D721Med (cell line): ENCODE measurements at regions not wholly inside any gene's neighbourhood (a gene's known extent, or its start where the extent isn't known, plus 50 kb on each side); places are given as distances from the start of the nearest gene placed in this dataset.

ENCODE experiments used
- DNase-seq: peaks from one replicate; pipeline ENCODE4 v3.0.0; 2011; ENCODE audit warnings: low spot score; ENCODE audit not compliant: insufficient read length
- FAIRE-seq: peaks from 2 replicates; lab custom pipeline; 2011; peaks lifted over from hg19 to GRCh38; lab: Jason Lieb, UNC
- TF ChIP-seq, protein P1 (sequence below): IDR thresholded peaks from 2 replicates; pipeline ENCODE4 v1.5.1; 2012; ENCODE audit warnings: mild to moderate bottlenecking, control low read depth; ENCODE audit not compliant: insufficient read depth; ENCODE audit errors: missing control alignments

DNA sequence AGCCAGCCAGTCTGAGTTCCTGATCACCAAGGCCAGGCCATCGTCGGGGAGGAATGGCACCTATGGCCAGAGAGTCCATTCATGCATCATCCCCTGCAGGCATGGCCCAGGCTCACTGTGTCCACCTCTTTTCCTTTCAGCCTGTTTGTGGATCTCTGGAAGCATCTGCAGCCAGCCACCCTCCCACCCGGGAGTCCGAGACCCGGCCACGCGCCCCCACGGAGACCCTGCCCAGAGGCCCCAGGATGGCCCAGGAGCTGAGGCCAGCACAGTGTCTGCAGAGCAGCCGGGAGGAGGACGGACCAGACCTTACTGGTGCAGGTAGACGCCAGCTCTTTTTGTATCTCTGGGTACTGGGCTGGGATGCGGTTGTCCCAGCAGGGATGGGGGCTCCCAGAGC, 245.1 kb upstream of the CIBAR2 start:
- TF ChIP-seq, protein P1, sequence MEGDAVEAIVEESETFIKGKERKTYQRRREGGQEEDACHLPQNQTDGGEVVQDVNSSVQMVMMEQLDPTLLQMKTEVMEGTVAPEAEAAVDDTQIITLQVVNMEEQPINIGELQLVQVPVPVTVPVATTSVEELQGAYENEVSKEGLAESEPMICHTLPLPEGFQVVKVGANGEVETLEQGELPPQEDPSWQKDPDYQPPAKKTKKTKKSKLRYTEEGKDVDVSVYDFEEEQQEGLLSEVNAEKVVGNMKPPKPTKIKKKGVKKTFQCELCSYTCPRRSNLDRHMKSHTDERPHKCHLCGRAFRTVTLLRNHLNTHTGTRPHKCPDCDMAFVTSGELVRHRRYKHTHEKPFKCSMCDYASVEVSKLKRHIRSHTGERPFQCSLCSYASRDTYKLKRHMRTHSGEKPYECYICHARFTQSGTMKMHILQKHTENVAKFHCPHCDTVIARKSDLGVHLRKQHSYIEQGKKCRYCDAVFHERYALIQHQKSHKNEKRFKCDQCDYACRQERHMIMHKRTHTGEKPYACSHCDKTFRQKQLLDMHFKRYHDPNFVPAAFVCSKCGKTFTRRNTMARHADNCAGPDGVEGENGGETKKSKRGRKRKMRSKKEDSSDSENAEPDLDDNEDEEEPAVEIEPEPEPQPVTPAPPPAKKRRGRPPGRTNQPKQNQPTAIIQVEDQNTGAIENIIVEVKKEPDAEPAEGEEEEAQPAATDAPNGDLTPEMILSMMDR: no peak
- FAIRE-seq (no peak), DNase-seq (no peak)

DNA sequence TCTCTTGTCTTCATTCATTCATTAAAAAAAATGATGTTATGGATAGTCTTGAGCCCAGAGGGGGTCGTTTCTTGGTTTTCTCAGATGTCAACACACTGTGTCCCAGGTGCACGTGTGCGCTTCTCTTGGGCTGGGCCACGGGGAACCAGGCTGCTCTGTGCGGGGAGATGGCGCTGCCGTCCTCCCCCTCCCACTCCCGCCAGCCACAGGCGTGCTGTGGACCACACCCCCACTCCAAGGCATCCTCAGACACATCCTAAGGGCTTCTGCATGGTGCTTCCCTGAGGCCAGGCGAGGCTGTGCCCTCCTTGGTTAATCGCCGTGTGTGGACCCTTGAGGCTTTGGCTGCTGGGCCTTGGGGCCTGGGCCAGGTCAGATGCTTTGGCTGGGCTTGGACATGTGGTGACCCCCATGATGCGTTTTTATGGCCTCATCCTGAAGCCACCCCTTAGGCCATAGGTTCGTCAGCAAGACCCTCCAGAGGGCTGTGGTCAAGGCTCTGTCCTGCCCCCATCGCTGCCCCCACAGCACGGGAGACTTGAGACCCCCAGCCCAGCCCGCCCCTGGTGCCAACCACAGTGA, 245.7 kb upstream of the CIBAR2 start:
- DNase-seq (no peak), FAIRE-seq (no peak)

DNA sequence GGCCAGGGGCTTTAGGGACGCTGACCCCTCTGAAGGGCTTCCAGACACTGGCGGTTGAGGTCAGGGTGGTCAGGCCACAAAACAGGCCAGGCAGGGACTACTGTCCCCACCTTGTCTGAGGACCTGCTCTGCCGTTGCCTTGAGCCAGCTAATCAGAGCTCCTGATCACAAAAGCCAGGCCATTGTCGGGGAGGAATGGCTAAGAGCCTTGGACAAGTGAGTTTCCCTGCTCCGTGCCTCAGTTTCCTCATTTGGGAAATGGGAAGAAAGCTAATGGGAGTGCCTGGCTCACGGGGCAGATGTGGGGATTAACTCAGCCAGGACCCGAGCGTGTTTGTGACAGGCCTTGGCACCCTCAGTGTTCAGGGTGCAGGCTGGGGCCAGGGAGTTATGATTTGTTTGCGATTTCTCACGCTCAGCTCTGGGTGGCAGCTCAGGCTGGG, 246.5 kb upstream of the CIBAR2 start:
- TF ChIP-seq, protein P1: no peak
- DNase-seq (no peak), FAIRE-seq (no peak)

More for the DNA sequence above, 245.7 kb upstream of the CIBAR2 start:
- TF ChIP-seq, protein P1: no peak

DNA sequence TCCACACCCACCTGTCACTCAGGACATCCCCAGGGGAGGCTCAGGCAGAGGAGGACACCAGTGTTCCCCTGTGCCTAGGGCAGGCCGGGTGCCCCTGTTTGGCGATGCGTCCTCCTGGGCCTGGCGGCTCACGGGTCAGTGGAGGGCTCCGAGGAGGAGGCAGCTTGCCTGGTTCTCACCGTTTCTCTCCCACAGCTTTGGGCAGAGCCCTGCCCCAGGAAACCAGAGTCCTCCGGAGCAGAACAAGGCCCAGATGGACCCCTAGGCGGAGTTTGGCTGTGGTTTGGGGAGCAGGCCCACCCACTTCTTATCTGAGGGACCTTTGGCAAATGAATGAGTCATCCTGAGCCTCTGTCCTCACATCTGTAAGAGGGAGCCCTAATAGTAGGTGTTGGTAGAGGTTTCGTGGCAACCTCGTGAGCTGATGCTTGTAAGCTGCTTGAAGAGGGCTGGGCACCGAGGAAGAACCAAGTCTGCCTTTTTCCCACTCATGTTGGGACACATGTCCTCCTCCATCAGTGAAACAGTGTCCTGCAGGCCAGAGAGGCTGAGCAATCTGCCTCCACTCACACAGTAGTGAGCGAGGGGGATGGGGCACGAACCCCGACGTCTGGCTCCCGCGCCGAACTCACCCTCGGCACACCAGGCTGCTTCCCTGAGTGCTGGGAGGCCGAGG, 247.0 kb upstream of the CIBAR2 start:
- DNase-seq: no peak
- TF ChIP-seq, protein P1: no peak
- no peak for FAIRE-seq

DNA sequence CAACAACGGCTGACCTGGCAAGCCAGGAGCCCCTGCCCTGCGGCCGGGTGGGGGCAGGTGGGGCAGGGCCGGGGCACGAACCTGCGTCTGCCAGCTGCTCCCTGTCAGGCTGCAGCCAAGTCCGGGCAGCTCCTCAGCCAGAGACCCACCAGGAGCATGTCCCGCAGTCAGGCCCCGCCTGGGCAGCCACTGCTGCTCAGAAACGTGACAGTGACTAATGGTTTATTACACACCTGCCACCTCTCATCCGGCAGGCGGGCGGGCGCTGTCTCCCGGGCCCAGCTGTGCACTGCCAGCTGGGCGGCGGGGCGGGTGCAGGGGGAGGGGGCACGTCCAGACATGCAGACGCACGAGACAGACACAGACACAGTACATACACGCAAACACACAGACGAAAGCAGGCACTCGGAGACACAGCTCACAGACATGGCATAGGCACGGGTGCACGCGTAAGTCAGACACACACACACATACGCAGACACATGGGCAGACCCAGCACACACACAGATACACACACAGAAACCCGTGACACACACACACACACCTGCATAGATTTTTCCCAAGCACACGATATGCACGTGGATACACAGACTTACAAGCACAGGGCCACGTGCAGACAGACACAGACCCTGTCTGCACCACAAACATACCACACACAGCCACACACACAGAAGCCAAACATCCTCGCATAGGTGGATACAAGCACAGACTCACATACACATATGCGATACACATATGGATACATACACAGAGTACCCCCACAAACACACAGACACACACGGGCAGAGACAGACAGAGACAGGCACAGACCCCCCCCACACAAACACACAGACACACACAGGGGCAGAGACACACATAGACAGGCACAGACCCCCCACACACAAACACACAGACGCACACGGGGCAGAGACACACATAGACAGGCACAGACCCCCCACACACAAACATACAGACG, 248.3 kb upstream of the CIBAR2 start:
- DNase-seq (peak; percentile 55), FAIRE-seq (no peak)
- TF ChIP-seq, protein P1: no peak

DNA sequence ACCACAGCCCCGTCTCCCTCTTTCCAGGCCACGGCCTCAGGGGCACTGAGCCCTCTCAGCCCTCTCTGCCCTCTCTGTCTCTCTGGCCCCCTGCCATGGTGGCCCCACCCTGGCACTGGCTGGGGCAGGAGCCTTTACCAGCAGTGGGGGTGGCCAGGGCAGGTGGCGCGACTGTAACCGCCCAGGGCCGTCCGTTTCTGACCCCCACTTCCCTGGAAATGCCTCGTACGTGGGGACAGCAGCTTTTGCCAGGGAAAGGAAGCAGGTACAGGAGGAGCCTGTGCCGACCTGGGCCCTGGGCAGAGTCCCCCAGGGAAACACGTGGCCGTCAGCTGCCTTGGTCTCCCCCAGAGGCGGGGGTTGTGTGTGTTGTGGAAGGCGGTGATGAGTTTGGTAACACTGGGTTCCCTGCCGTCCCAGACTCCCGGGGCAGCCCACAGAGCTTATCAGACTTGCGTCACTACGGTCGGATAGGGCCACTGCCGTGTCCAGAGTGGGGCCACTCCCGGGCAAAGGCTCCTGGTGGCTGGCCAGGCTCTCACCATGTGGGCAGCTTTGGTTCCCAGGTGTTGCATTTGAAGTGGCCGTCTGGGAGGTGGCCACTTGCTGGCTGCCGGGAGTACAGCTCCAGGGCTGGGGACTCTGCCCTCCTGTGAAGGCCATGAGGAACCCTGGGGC, 249.3 kb upstream of the CIBAR2 start:
- no peak for FAIRE-seq
- no peak for DNase-seq
- TF ChIP-seq, protein P1: no peak
